ENCODE measurements at regions not wholly inside any gene's neighbourhood (a gene's known extent, or its start where the extent isn't known, plus 50 kb on each side); places are given as distances from the start of the nearest gene placed in this dataset.

GRCh38 chr18:41226186-41226585 is 728.8 kb upstream of the PIK3C3 start:
- H3K4me3 Mint-ChIP-seq (ENCODE audit: unreplicated experiment), result no peak overlapping the region
- H2AFZ ChIP-seq (ENCODE audit: low read depth, low read length), result no peak overlapping the region
- no peaks in the 10 kb centered on the region for H3K36me3 ChIP-seq (ENCODE audit: insufficient read depth, low read length)
- H3K4me1 ChIP-seq (ENCODE audit: insufficient read depth, low read length), result no peaks in the 10 kb centered on the region
- no peaks in the 10 kb centered on the region for H3K36me3 Mint-ChIP-seq (ENCODE audit: low read depth, unreplicated experiment)
- H3K27ac Mint-ChIP-seq (ENCODE audit: unreplicated experiment), result no peak overlapping the region
- no peak overlapping the region for H3K9ac ChIP-seq (ENCODE audit: low read length)
- FAIRE-seq, result peak; percentile 5
- no peak overlapping the region for H3K27ac ChIP-seq (ENCODE audit: low read depth, low read length)
- no peaks in the 10 kb centered on the region for H3K79me2 ChIP-seq (ENCODE audit: insufficient read depth, low read length)
- H3K27me3 Mint-ChIP-seq (ENCODE audit: low read depth, unreplicated experiment), result no peaks in the 10 kb centered on the region
- peaks cover 6% of the 10 kb centered on the region for H3K4me1 Mint-ChIP-seq (ENCODE audit: low read depth, unreplicated experiment)
- H3K9me3 ChIP-seq (ENCODE audit: insufficient read depth, low read depth, low read length), result no peaks in the 10 kb centered on the region
- peak; percentile 84 for DNase-seq (ENCODE audit: low read depth)
- no peak overlapping the region for H3K4me2 ChIP-seq (ENCODE audit: low read length)
- no peak overlapping the region for H3K4me3 ChIP-seq (ENCODE audit: insufficient read depth, low read depth, low read length)
- no peaks in the 10 kb centered on the region for H3K27me3 ChIP-seq (ENCODE audit: insufficient read depth, low read length)
- no peaks in the 10 kb centered on the region for H4K20me1 ChIP-seq (ENCODE audit: insufficient read depth, low read length)
- TF ChIP-seq EZH2 (IDR thresholded peaks at IDR 0.05; ENCODE audit: insufficient read depth, low read length) (no peak), CTCF (IDR thresholded peaks at IDR 0.05; ENCODE audit: insufficient read depth, low read depth, low read length) (no peak)
- H3K9me3 Mint-ChIP-seq (ENCODE audit: unreplicated experiment), result no peaks in the 10 kb centered on the region

GRCh38 chr18:41216341-41217003 is 738.6 kb upstream of the PIK3C3 start:
- Histone ChIP-seq H3K27ac (ENCODE audit: low read depth, low read length) (no peak overlapping the region), H3K4me2 (ENCODE audit: low read length) (no peak overlapping the region), H3K79me2 (ENCODE audit: insufficient read depth, low read length) (no peaks in the 10 kb centered on the region), H4K20me1 (ENCODE audit: insufficient read depth, low read length) (no peaks in the 10 kb centered on the region), H3K9ac (ENCODE audit: low read length) (no peak overlapping the region), H3K27me3 (ENCODE audit: insufficient read depth, low read length) (no peaks in the 10 kb centered on the region), H3K36me3 (ENCODE audit: insufficient read depth, low read length) (no peaks in the 10 kb centered on the region), H3K9me3 (ENCODE audit: insufficient read depth, low read depth, low read length) (no peaks in the 10 kb centered on the region), H3K4me1 (ENCODE audit: insufficient read depth, low read length) (no peaks in the 10 kb centered on the region), H3K4me3 (ENCODE audit: insufficient read depth, low read depth, low read length) (no peak overlapping the region), H2AFZ (ENCODE audit: low read depth, low read length) (no peak overlapping the region)
- Mint-ChIP-seq H3K36me3 (ENCODE audit: low read depth, unreplicated experiment) (no peaks in the 10 kb centered on the region), H3K4me1 (ENCODE audit: low read depth, unreplicated experiment) (no peaks in the 10 kb centered on the region), H3K27me3 (ENCODE audit: low read depth, unreplicated experiment) (no peaks in the 10 kb centered on the region), H3K27ac (ENCODE audit: unreplicated experiment) (no peak overlapping the region), H3K9me3 (ENCODE audit: unreplicated experiment) (no peaks in the 10 kb centered on the region), H3K4me3 (ENCODE audit: unreplicated experiment) (no peak overlapping the region)
- DNase-seq (ENCODE audit: low read depth), result no peak
- TF ChIP-seq CTCF (IDR thresholded peaks at IDR 0.05; ENCODE audit: insufficient read depth, low read depth, low read length) (no peak), EZH2 (IDR thresholded peaks at IDR 0.05; ENCODE audit: insufficient read depth, low read length) (no peak)
- no peak for FAIRE-seq

GRCh38 chr18:41207706-41208105 is 747.3 kb upstream of the PIK3C3 start:
- FAIRE-seq (no peak), DNase-seq (ENCODE audit: low read depth) (no peak)
- H3K79me2 ChIP-seq (ENCODE audit: insufficient read depth, low read length), result no peaks in the 10 kb centered on the region
- Mint-ChIP-seq H3K36me3 (ENCODE audit: low read depth, unreplicated experiment) (no peaks in the 10 kb centered on the region), H3K4me3 (ENCODE audit: unreplicated experiment) (no peak overlapping the region), H3K27ac (ENCODE audit: unreplicated experiment) (no peak overlapping the region), H3K9me3 (ENCODE audit: unreplicated experiment) (no peaks in the 10 kb centered on the region), H3K27me3 (ENCODE audit: low read depth, unreplicated experiment) (no peaks in the 10 kb centered on the region), H3K4me1 (ENCODE audit: low read depth, unreplicated experiment) (no peaks in the 10 kb centered on the region)
- no peak overlapping the region for H2AFZ ChIP-seq (ENCODE audit: low read depth, low read length)
- H3K4me2 ChIP-seq (ENCODE audit: low read length), result no peak overlapping the region
- H3K36me3 ChIP-seq (ENCODE audit: insufficient read depth, low read length), result no peaks in the 10 kb centered on the region
- no peaks in the 10 kb centered on the region for H4K20me1 ChIP-seq (ENCODE audit: insufficient read depth, low read length)
- no peak overlapping the region for H3K27ac ChIP-seq (ENCODE audit: low read depth, low read length)
- no peak overlapping the region for H3K4me3 ChIP-seq (ENCODE audit: insufficient read depth, low read depth, low read length)
- TF ChIP-seq EZH2 (IDR thresholded peaks at IDR 0.05; ENCODE audit: insufficient read depth, low read length) (no peak), CTCF (IDR thresholded peaks at IDR 0.05; ENCODE audit: insufficient read depth, low read depth, low read length) (no peak)
- H3K9ac ChIP-seq (ENCODE audit: low read length), result no peak overlapping the region
- H3K4me1 ChIP-seq (ENCODE audit: insufficient read depth, low read length), result no peaks in the 10 kb centered on the region
- no peaks in the 10 kb centered on the region for H3K9me3 ChIP-seq (ENCODE audit: insufficient read depth, low read depth, low read length)
- H3K27me3 ChIP-seq (ENCODE audit: insufficient read depth, low read length), result no peaks in the 10 kb centered on the region
